ENCODE measurements at regions not wholly inside any gene's neighbourhood (a gene's known extent, or its start where the extent isn't known, plus 50 kb on each side); places are given as distances from the start of the nearest gene placed in this dataset.

DNA sequence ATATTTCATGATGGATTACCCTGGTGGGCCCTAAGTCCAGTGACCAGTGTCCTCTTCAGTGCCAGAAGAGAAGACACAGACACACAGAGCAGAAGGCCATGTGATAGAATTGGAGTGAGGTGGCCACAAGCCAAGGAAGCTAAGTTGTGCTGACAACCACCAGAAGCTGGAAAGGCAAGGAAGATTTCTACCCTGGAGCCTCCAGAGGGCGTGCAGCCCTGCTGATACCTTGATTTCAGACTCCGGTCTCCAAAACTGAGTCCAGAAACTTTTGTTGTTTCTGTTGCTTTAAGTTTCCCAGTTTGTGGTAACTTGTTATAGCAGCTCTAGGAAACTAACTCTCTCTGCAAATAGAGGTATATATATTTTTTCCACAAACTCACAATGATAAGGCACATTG is 396.6 kb upstream of the ASIC2 start:
- Histone ChIP-seq H3K27ac (ENCODE audit: control insufficient read depth, insufficient read depth) (no peak overlapping the region), H3K4me2 (ENCODE audit: control insufficient read depth, insufficient read depth) (no peak overlapping the region), H3K36me3 (ENCODE audit: control insufficient read depth in 2 of 2, insufficient read depth in 2 of 2, low read length in 1 of 2) (no peaks in the 10 kb centered on the region), H3K9ac (ENCODE audit: control insufficient read depth, insufficient read depth, low read length) (no peak overlapping the region), H3K4me1 (ENCODE audit: control insufficient read depth, insufficient read depth, low read length) (no peaks in the 10 kb centered on the region), H3K27me3 (replicated peaks in 1 of 2; ENCODE audit: control insufficient read depth in 2 of 2, insufficient read depth in 2 of 2, low read length in 1 of 2) (no peaks in the 10 kb centered on the region), H2AFZ (ENCODE audit: control insufficient read depth, low read depth, low read length) (no peak overlapping the region), H4K20me1 (ENCODE audit: control insufficient read depth, insufficient read depth) (no peaks in the 10 kb centered on the region), H3K4me3 (no peak overlapping the region), H3K9me3 (replicated peaks; ENCODE audit: control insufficient read depth, insufficient read depth, low read length) (no peaks in the 10 kb centered on the region), H3K79me2 (ENCODE audit: control insufficient read depth, insufficient read depth, low read length) (no peaks in the 10 kb centered on the region)
- 3% methylated on average over 2 of the region's 2 CpGs for WGBS (ENCODE audit: insufficient coverage, insufficient replicate concordance, low lambda C conversion rate, missing lambda C conversion rate)
- ATAC-seq: no peak
- no TSS peak for BruUV-seq (replicated peaks)
- DNase-seq (ENCODE audit: low read depth, low spot score): no peak
- ChIA-PET SMC1A (ENCODE audit: uncharacterized antibody, unreplicated experiment) (no interaction called here), CTCF (interaction anchor here (0.8 to 1.3 kb wide), 3 partner anchors 17 to 63 kb away, joined by 3 to 6 read pairs (median 4); no protein-coding TSS in a partner anchor), POLR2A (no interaction called here), RAD21 (ENCODE audit: unreplicated experiment) (no interaction called here)
- TF ChIP-seq CTCF (IDR thresholded peaks at IDR 0.05 in 2 of 3, conservative IDR thresholded peaks at IDR 0.05 in 1 of 3; ENCODE audit: control insufficient read depth in 2 of 3, extremely low read depth in 1 of 3, insufficient read depth in 1 of 3, low read depth in 3 of 3, low read length in 3 of 3): peak in 2 of 3 experiments; percentile 5 to 17; a peak in 1 of 6 replicates
- no peak for TF ChIP-seq POU2F2 (IDR thresholded peaks at IDR 0.05; ENCODE audit: borderline replicate concordance, low read depth, low read length)
- intact Hi-C loops (cut with micrococcal nuclease; ENCODE audit: unreplicated experiment): no loop called here
- no peak for FAIRE-seq
- in situ Hi-C loops (cut with MboI): no loop called here

GRCh38 chr17:33695431-33695830 is 402.3 kb upstream of the ASIC2 start:
- Histone ChIP-seq H3K36me3 (ENCODE audit: control insufficient read depth in 2 of 2, insufficient read depth in 2 of 2, low read length in 1 of 2) (no peaks in the 10 kb centered on the region), H3K9ac (ENCODE audit: control insufficient read depth, insufficient read depth, low read length) (no peak overlapping the region), H3K79me2 (ENCODE audit: control insufficient read depth, insufficient read depth, low read length) (no peaks in the 10 kb centered on the region), H3K4me1 (ENCODE audit: control insufficient read depth, insufficient read depth, low read length) (no peaks in the 10 kb centered on the region), H3K4me2 (ENCODE audit: control insufficient read depth, insufficient read depth) (no peak overlapping the region), H3K27ac (ENCODE audit: control insufficient read depth, insufficient read depth) (no peak overlapping the region), H3K4me3 (no peak overlapping the region), H3K9me3 (replicated peaks; ENCODE audit: control insufficient read depth, insufficient read depth, low read length) (no peaks in the 10 kb centered on the region), H4K20me1 (ENCODE audit: control insufficient read depth, insufficient read depth) (no peaks in the 10 kb centered on the region), H3K27me3 (replicated peaks in 1 of 2; ENCODE audit: control insufficient read depth in 2 of 2, insufficient read depth in 2 of 2, low read length in 1 of 2) (no peaks in the 10 kb centered on the region; a peak in 1 of 4 replicates), H2AFZ (ENCODE audit: control insufficient read depth, low read depth, low read length) (no peak overlapping the region)
- BruUV-seq (replicated peaks): no TSS peak
- in situ Hi-C loops (cut with MboI): no loop called here
- TF ChIP-seq NBN (IDR thresholded peaks at IDR 0.05): no peak
- TF ChIP-seq NFYA (IDR thresholded peaks at IDR 0.05; ENCODE audit: borderline replicate concordance, low read depth, low read length): no peak
- TF ChIP-seq SMC3 (IDR thresholded peaks at IDR 0.05; ENCODE audit: borderline replicate concordance, low read length): no peak
- TF ChIP-seq, protein P1, sequence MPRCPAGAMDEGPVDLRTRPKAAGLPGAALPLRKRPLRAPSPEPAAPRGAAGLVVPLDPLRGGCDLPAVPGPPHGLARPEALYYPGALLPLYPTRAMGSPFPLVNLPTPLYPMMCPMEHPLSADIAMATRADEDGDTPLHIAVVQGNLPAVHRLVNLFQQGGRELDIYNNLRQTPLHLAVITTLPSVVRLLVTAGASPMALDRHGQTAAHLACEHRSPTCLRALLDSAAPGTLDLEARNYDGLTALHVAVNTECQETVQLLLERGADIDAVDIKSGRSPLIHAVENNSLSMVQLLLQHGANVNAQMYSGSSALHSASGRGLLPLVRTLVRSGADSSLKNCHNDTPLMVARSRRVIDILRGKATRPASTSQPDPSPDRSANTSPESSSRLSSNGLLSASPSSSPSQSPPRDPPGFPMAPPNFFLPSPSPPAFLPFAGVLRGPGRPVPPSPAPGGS (IDR thresholded peaks at IDR 0.05; ENCODE audit: borderline replicate concordance, insufficient read depth, low read depth, low read length, poor library complexity, severe bottlenecking): no peak
- TF ChIP-seq, protein P2, sequence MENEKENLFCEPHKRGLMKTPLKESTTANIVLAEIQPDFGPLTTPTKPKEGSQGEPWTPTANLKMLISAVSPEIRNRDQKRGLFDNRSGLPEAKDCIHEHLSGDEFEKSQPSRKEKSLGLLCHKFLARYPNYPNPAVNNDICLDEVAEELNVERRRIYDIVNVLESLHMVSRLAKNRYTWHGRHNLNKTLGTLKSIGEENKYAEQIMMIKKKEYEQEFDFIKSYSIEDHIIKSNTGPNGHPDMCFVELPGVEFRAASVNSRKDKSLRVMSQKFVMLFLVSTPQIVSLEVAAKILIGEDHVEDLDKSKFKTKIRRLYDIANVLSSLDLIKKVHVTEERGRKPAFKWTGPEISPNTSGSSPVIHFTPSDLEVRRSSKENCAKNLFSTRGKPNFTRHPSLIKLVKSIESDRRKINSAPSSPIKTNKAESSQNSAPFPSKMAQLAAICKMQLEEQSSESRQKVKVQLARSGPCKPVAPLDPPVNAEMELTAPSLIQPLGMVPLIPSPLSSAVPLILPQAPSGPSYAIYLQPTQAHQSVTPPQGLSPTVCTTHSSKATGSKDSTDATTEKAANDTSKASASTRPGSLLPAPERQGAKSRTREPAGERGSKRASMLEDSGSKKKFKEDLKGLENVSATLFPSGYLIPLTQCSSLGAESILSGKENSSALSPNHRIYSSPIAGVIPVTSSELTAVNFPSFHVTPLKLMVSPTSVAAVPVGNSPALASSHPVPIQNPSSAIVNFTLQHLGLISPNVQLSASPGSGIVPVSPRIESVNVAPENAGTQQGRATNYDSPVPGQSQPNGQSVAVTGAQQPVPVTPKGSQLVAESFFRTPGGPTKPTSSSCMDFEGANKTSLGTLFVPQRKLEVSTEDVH (IDR thresholded peaks at IDR 0.05; ENCODE audit: low read depth, partially characterized antibody): no peak
- no peak for TF ChIP-seq SREBF1 (IDR thresholded peaks at IDR 0.05; ENCODE audit: low read length)
- TF ChIP-seq MLLT1 (IDR thresholded peaks at IDR 0.05): no peak
- no peak for TF ChIP-seq CBX5 (IDR thresholded peaks at IDR 0.05; ENCODE audit: low read depth)
- ChIA-PET POLR2A (no interaction called here), SMC1A (ENCODE audit: uncharacterized antibody, unreplicated experiment) (interaction anchor here (0.6 to 1.2 kb wide), 3 partner anchors 12 to 535 kb away, joined by 3 read pairs; no protein-coding TSS in a partner anchor), CTCF (interaction anchor here (1.2 kb wide), 1 partner anchor 9 kb away, joined by 6 read pairs; no protein-coding TSS in a partner anchor), RAD21 (ENCODE audit: unreplicated experiment) (no interaction called here)
- FAIRE-seq (no peak), DNase-seq (ENCODE audit: low read depth, low spot score) (no peak), ATAC-seq (no peak)
- intact Hi-C loops (cut with micrococcal nuclease; ENCODE audit: unreplicated experiment): no loop called here

Data from GM12878 (cell line).